HG03280 (cell line): ENCODE measurements at regions not wholly inside any gene's neighbourhood (a gene's known extent, or its start where the extent isn't known, plus 50 kb on each side); places are given as distances from the start of the nearest gene placed in this dataset.

Experiments
- ATAC-seq: cut with Tn5 transposase; IDR thresholded peaks from one replicate; pipeline ENCODE4 v1.9.1; 2021; ENCODE audit warnings: mild to moderate bottlenecking, moderate library complexity; ENCODE audit not compliant: unreplicated experiment

DNA sequence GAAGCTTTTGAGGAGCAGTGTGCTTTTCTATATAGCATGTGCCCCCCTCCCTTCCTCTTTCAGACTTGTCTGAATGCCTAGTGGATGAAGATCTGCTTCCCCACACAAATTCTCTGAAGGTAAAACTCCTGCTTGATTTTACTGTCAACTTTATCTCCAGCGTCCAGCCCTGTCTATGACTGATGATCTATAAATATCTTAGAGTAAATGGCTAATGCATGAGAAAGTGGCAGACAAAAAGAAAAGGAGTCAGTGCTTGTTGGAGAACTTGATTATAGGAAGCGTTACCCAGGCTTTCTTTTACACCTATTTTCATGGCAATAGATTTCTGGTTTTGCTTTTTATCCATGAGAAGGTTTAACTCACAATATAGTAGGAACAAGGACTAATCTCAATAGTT is 168.3 kb upstream of the HS3ST1 start:
- ATAC-seq = no peak

DNA sequence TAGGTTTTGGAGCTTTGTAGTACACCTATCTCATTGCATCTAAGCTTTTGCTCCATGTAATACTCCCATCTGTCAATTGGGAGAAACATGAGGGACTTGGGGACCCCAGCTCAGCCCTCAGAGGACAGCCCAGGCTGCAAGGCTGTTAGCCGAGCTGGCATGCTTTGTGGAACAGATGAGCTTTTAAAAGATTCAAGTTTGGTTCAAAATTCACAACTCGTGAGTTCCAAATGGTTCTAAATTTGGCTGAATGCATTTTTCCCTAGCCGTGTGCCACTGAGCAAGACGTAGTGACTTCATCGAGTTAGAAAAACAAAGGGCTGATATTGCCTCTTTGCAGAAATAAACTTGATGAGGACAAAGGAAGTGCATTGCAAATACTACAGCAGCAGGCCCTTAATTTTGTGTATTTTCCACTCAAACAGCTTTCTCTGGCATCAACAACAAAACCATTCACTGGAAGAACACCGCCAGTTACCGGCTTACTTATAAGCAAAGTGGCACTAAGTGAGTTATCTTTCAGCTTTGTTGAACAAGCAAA is 165.0 kb upstream of the HS3ST1 start:
- no peak for ATAC-seq

DNA sequence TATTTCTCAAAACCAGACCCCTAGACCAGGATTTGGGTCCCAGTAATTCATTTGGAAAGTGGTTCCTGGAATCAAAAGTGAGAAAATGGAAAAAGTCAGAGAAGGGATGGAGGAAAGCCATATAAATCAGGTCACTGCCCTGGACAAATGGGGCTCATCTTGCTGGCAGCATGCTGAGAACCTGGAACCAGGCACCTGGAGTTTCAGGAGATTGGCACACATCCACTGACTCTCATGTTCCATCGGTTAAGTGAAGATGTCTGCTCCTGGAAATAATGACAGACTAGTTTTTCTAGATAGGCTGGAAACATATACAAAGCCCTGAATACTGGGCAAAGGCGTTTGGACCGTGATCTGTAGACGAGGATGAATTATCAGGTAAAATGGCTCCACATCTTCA is 163.6 kb upstream of the HS3ST1 start:
- no peak for ATAC-seq

DNA sequence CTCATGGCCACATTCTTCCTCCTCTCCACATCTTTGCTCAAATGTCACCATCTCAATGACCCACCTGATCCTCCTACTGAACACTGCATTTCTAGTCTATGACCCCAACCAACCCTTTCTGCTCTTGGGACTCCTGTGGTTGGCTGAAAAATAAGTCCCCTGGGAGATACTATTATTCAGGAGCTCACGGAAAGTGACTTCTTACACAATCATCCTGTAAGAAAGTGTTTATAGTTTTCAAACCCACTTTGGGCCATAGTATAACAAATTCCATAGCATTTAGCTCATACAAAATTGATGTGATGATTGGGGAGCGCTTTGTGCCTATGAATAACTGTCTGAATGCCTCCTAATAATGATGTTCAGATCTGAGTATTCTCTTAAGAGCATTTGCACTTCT is 161.4 kb upstream of the HS3ST1 start:
- no peak for ATAC-seq

DNA sequence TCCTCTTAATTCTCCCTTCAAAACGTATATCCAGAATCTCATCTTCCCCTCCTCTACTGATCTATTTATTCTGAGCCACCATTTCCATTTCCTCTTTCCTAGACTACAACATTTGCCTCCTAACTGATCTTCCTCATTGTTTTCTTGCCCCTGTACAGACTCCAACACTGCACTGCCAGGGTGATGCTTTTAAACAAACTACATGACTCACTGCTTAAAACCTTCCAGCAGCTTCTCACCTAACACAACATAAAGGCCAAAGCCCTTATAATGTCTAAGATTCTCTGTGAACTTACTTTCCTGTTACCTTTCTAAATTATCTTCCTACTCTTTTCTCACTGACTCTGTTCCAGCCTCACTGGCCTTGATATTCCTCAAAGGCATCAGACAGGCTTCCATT is 161.0 kb upstream of the HS3ST1 start:
- no peak for ATAC-seq

DNA sequence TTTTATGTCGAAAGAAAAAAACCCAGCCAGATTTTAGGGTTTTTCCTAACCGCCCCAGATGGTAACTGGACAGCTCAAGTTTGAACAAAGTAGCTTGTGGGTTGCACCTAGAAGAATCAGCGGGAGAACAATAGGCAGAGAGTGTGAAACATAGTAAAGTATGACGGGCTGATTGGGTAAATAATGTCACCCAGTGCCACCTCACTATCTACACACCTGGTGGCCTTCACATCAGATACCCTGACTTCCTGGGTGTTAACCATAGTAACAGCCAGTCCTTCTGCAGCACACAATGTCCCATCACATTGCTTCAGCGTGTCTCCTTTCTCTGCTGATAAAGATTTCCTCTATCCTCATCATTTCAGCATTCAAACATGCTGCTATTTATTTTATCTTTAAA is 159.1 kb upstream of the HS3ST1 start:
- ATAC-seq = no peak

DNA sequence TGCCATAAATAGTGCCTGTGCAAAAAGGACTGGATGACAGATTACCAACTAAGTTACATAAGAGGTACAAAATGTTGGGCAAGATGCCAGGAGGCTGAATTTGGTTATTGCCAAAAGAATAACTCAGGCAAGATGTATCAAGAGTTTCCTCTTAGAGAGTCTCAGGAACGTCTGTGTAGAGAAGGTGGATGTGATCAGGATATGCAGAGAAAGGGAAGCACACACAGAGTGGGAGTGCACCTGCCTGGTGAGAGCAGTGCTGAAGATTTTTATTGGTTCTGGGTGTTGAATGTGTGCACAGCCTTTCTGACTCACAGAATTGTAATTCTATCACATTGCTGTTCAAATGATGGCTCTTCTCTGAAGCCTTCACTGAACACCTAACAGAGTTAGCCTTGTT is 156.8 kb upstream of the HS3ST1 start:
- ATAC-seq = no peak

DNA sequence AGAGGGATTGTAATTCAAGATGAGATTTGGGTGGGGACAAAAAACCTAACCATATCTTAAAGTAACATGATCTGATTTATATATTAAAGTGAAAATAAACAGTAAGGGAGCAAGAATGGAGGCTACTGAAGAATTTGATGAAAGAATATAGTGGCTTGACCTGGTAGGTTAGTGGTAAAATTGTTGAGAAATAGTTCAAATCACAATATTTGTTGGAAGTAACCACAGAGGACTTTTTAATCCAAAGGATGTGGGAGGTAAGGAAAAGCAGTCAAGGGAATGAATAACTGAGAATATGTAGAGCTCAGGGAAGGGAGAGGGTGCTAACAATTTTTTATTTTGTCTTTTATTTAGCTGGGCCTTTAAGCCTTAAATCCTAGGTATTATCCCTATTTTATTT is 139.8 kb upstream of the HS3ST1 start:
- ATAC-seq = no peak

DNA sequence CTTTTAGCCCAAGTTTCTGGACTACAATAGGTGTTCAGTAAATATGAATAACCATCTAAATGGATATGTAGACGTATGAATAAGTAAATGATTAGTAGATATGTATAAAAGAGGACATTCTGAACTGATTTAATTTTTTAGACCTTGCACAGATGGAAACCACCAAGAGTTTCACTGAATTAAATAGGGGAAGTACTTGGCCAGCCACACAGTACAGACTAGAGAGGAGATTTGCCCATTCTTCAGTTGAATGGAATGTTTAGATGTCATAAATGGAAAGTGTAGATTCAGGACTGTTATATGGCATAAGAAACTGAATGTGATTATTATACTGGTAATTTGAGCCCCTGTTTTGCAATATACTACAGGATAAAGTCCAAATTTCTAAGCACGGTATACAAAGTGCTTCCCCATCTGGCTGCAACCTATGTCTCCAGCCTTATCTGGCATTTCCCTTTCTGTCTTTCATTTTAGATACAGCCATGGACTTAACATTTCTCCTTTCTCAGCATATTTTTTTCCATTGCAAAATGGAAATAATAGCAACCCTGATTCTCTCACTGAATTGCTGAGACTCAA is 137.8 kb upstream of the HS3ST1 start:
- no peak for ATAC-seq

DNA sequence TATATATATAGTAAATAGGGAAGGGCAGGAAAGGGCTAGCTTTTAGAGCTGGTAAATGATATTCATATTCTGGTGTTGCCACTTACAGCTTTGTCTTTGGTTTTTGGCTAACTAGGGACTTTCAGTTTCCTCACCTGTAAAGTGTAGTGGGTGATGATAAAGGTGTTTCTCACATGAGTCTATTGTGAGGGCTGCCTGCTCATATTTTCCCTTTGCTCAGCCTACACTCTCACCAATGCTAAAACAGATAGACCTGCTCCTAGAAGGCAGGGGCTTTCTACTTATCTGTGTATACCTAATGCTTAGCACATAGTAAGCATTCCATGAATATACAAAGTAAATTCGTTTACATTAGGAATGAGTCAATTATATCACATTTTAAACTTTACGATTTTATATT is 137.2 kb upstream of the HS3ST1 start:
- ATAC-seq = no peak

DNA sequence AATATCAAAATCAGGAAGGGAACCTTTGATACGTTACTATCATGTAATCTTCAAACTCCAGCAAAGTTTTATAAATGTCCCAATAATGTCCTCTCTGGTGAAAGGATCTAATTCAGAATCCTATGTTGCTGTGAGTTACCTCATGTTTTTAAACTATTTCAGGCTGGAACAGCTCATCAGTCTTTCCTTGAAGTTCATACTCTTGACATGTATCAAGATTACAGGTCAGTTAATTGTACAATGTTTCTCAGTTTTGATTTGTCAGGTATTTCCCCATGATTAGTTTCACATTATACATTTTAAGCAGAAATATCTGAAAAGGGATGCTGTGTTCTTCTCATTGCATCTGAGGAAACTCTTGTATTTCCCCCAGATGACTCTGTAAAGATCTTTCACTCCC is 136.5 kb upstream of the HS3ST1 start:
- ATAC-seq = no peak

DNA sequence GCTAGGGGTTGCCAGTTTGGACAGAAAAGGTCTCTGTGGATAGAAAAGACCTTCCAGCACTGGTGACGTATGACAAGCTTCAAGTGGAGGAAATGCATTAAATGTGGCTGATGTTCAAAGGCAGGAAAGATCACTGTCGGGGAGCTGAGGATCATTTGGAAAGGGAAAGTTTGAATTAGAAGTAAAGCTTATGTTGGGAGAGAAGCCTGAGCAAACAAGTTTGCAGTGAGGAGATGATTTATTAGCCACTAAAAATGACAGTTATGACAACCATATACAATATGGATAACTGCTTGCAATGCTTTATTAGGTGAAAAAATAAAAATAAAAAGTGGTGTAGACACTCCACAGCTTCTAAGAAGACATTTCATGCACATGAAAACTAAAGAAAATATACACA is 135.3 kb upstream of the HS3ST1 start:
- ATAC-seq = no peak

DNA sequence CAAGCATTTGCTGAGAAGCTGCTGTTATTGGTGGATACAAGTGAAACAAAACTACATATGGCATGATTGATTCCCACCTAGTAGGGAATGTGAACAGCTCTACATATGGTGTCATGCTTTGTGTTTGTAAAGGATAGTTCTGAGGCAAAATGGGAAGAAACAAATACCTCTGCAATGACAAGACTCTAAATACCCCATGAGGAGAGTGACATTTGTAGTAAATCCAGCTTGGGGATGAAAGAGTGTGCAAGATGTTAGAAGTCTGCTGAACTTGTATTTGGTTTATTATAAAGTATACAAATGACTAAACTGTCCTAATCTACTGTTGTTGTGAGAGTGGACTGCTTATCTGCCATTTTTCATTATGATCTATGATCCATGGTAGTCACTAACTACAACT is 120.8 kb upstream of the HS3ST1 start:
- no peak for ATAC-seq

DNA sequence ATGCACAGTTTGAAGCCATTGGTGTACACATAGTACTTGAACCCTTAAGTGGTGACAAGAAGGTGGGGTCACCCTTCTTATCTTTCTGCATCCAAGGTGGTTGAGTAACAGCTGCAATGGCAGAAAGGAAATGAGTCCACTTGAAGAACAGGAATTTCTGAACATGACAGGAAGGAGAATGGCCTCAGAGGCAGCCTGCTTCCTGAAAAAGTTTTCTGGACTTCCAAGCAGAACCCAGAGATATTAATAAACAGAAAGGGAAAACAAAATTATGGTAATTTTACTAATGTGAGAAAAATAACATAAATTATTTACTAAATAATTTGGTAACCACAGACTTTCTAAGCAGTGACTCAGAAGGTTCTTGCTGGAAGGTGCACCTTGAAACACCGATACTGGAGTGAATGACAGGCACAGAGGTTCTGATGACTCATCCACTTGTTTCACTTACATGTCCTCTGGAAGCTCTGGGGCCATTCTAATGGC is 119.9 kb upstream of the HS3ST1 start:
- peak; percentile 83 for ATAC-seq

DNA sequence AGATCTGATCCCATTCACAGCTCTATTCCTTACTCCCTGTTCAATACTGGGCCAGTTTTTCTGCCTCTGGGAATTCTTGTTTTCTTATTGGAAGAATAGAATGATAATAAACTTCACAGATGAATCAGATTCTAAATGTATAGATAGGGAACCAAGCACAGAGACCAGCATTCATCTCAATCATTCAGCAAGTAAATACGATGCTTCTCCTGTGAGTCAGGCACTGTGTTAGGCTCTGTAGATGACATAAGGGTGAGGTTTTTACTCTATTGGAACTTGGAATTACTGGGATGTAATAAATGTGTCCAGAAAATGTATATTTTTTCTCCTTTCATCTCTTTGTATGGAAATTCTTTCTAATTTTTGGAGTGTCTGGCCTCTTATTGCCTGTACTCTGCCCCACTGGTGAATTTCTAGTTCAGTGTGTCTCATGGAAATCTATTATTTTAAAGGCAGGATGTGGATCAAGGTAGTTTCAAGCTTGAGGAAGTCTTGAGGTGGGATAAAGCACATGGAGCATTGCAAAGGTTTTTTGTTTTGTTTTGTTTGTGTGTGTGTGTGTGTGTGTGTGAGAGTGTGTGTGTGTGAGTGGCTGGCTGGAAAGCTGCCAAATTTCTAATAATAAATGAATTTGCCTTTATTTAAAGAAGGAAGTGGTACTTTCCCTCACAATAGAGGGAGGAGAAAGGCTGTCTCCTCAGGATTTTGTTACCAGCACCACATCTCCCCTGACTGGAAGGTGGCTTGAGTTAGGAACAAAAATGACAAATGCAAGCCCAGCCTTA is 117.9 kb upstream of the HS3ST1 start:
- ATAC-seq = no peak

DNA sequence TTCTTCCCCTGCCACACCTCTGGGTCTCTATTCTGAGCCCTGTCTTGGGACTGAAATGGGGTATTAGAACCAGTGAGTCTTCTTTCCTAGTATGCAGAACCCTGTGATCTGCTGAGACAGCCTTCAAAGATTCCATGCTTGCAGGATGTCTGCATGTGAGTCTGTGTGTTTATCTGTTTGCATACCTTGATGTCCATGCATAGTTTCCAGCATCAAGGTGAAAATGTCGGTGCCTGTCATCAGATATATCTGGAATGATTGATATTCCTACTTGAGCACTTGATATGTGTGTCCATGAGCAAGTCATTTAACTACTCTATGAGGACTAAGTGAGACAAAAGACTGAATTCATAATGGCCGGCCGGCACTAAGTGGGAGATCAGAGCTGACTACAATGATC is 117.0 kb upstream of the HS3ST1 start:
- no peak for ATAC-seq

DNA sequence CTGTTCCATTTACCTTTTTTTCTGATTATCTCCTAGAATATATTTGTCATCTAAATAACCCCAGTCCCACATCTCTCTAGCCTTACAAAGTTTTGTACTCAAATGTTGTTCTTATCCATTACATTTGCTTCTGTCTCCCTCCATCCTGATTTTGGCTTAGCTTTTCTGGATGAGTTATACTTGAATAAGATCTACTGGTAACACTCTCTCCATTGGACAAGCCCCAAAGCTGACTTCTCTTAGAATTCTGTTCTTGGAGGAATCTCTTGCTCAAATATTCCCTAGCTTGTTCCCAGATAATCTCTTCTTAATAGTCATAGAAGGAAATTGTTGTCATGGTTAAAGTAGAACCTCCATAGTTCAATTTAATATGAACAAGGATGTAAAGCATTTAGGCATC is 115.5 kb upstream of the HS3ST1 start:
- no peak for ATAC-seq

DNA sequence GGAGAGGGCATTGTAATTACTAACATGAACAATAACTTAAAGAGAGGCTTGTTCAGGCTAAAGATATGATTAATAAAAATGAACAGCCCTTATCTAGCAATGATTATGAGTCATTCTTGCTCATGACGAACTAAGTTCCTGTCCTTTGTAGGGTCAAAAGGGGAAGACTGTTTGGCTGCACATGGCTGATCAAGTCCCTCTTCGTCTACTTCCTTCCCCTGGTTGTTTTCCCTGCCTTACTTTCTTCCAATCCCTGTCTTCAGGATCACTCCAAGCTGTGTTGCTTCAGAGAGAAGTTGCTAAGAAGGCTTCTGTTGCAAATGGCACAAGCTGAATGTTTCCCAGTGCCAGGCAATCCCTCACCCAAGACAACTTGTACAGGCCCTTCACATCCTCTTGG is 115.0 kb upstream of the HS3ST1 start:
- no peak for ATAC-seq

DNA sequence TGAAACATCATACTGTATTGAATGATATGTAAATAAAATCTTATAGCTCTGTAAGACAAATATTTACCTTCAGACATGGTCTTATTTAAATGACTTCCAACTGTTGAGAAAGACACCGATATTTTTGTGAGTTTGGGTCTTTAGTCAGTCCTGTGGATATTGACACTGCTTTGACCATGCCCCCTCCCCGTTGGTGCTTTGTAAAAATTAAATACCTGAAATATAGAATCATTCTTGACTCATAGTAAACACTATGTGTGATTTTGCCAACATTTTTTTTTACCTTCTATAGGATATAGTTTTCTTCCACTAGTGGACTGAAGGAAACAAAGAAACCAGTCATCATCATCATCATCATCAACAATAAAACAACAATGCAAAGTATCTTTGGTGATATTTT is 114.3 kb upstream of the HS3ST1 start:
- no peak for ATAC-seq

DNA sequence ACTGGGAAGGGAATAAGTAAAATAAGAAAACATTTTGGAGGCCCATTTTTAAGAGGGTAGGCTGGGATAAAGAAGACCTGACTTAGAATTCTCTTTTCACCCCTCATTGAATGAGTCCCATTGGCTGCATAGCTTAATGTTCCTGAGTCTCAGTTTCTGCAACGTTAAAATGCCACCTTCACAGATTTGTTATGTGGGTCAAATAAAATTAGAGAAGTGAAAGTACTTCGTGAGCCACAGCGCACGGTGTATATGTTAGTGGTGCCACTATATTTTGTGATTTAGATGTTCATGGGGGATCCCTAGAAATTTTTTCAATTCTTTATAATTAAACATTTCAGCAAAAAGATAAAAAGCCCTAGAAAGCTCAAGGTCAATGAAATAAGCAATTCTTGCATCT is 109.2 kb upstream of the HS3ST1 start:
- ATAC-seq = no peak

DNA sequence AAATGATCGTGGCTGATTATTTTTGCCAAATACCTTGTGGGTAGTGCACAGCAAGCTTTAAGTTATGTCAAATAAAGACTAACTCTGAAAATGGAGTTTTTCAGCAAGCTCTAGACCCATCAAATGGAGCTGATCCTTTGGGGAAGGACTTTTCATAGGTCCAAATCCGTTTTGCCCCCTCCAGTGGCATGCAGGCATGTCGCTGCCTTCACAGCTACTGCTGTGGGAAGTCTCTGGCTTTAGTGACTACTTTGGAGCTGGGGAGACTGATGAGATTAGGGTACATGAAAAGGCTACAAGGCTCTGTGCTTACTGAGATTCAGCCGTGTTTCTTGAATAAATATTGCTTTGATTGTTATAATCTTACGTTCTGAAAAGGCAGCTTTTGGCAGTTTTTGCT is 106.6 kb upstream of the HS3ST1 start:
- no peak for ATAC-seq

DNA sequence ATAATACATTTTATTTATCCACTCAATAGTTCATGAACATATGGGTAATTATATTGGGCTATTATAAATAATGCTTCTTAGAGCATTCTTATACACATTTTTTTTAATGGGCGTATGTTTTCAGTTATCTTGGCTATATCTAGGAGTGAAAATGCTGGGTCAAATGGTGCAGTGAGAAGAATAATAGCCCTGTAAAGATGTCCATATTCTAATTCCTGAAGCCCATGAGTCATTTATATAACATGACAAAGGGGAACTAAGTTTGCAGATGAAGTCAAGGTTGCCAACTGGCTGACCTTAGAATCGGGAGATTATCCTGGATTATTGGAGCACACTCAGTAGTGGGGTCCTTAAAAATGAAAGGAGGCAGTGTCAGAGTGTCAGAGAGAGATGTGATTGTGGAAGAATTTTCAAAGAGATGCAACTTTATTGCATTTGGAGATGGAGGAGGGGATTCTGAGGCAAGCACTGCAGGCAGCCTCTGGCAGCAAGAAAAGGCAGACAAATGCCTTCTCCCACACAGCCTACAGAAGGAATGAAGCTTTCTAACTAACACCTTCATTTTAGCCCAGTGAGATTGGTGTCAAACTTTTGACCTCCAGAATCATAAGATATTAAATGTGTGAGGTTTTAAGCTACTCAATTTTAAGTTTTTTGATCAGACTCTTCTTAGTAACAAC is 106.1 kb upstream of the HS3ST1 start:
- ATAC-seq = no peak
